GM19043 (cell line): ENCODE measurements at regions not wholly inside any gene's neighbourhood (a gene's known extent, or its start where the extent isn't known, plus 50 kb on each side); places are given as distances from the start of the nearest gene placed in this dataset.

Experiments used
- ATAC-seq: cut with Tn5 transposase; IDR thresholded peaks from one replicate; pipeline ENCODE4 v1.9.1; 2021; ENCODE audit warnings: low read depth; ENCODE audit not compliant: unreplicated experiment

DNA sequence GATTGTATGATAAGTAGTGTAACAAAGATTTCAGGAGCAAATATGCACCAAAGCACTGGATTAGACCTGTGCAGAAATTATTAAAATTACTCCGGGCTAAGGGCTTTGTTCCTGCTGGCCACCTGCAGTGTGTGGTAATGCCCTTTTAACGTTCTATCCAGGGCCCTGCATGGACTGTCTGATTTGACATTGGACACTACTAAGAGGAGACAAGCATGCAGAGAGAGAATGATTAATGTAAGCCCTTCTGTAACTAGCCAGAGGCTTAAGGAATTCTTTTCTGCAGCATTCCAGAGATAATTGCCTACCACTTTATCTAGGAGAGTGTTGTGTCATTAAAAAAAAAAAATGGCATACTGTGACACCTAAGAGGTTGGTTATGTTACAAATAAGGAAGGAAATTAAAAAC lies 117.0 kb downstream of the PCDH7 start:
- ATAC-seq: no peak

DNA sequence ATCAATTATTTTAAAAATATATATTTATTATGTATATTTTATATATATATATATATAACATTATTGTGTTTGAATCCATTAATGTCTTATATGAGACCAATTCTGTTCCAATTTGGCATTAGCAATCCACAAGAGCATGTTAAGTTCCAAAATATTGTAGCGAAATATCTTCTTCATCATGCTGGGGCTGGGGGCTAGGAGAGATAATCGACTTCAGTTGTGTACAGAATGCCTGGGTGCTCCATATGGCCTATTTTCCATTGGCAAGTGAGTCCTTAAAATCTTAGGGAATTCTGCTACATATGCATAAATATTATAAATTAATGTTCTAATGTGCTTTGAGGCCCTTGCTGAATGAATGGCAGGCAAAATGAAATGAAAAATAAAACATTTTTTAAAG lies 117.7 kb downstream of the PCDH7 start:
- no peak for ATAC-seq

DNA sequence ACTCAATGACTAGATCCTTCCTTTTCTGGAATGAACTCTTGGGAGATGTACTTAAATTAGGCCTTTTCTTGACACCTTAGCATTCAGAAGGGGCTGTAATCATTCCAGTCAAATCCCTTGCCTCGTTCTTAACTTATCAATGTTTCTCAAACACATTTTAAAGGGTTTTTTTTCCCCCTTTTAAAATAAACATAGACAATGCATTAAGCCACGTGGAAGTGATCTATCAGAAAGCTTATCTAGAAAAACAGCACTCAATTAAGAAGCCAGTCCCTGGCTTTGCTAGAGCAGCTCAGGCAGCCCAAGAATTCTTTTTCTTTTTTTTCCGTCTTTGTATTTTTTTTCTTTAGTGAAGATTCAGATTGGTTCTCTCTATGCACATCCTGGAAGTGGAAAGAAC lies 118.2 kb downstream of the PCDH7 start:
- ATAC-seq: no peak

DNA sequence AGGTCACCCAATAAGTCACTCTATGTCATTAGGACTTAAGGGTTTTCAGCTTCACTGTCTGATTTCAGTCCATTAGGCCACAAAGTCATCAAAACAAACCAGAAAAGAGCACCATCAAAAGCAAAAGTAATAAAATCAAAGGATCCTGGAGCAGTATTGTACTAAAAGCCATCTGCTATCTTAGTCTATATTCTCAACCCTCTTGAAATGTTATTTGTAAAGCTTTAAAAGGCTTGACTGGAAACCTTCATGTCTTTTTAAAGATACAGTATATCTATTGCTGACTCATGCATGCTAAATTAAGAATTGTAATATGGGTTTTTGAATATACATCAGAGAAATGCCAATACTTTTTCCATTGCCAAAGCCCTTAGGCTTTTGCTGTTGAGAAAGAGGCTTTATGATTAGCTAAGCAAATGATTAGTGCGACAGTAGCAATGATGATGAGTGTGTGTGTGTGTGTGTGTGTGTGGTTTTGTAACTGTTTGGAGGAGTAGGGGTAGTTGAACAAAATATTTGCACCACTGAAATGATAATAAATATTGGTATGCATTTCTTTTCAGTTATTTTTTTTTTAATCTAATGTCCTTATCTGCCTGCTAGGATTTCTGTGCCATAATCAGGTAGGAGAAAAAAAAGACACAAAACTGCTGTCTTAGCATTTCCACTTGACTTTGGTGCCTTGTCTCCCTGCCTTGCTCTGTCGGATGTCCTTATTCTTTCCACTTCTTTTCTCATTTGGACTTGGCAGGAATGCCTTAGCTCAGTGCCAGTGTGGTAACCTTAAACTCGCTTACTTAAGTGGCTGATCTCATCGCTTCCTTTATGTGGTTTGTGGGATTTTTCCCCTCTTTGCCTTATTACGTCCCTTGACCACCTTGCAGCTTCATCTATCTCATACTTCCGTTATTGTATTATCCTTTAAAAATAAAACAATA lies 119.7 kb downstream of the PCDH7 start:
- ATAC-seq: no peak

DNA sequence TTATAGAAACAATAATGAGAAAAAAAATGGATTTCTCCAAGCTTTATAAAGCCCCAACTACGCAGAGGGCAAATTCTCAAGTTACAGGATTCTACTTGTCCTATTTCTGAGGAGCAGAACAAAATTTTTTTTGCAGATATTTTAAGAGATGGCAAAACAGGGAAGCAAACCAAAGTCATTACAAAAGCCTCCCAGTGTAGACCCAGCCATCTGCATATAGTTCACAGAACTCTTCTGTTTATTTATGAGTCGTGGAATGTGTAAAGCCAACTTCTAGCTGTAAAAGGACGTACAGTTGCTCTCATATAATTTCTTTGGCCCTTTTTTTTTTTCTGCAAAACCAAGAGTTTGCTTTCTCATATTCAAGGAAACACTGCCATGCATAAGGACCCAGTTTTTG lies 120.4 kb downstream of the PCDH7 start:
- ATAC-seq: no peak

DNA sequence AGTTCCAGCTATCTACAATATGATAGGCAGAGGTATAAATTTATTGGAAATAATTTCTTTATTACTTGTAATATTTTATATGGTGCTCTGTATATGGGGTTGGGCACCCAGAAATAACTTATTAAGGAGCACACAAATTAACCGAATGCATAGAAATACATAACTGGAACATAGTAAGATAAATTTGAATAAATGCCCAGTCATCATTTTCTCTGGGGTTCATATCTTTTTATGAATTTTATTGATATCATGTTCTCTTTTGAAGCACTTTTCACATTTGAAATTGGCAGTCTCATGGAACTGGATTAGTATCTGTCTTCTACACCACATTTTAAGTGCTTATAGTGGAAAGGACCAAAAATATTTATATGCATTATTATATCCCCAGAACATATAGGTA lies 122.0 kb downstream of the PCDH7 start:
- no peak for ATAC-seq

DNA sequence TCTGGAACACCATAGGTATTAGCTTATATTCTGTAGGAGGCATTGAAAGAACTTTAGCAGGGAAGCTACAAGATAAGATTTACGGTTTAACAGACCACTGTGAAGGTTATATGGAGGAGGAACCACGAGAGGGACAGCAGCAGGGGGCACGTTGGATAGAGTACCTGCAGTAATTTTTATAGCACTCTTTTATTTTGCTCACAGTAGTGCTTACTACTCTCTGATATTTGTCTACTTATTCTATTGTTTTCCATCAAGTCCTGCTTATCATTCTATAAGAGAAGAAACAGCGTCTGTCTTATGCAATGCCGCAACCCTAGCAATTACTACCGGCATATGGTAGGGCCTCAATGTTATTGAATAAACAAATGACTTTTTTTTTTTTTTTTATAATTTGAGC lies 122.5 kb downstream of the PCDH7 start:
- no peak for ATAC-seq

DNA sequence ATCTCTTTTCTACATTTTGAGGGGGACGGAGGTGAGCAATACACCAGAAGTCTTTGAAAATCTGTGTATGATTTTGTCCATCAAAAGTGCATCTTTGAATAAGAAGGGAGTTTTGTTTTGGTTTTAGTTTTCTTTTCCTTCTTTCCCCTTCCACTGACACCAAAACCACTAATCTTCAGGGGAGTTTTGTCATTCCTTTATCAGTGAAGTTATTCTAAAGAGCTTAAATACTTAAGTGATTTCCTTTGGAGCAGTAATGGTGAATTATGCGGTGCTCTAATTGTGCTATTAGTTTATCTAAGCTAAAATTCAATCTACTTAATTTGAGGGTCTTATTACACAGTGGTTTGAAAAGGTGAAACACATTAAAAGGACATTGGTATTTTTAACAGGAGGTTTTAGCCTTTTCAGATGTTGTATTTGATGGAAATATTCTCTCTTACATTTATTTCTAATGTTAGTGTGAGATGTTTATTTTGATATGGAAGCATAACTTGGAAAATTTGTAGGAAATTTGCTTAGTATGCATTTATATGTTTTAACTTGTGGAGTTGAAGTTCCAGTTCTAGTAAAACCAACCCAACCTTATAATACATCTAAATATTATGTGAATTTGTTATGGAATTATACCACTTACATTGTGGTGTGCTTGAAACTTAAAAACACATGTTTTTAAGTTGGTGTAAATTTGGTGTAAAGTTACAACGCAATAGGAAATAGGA lies 124.9 kb downstream of the PCDH7 start:
- ATAC-seq: no peak

DNA sequence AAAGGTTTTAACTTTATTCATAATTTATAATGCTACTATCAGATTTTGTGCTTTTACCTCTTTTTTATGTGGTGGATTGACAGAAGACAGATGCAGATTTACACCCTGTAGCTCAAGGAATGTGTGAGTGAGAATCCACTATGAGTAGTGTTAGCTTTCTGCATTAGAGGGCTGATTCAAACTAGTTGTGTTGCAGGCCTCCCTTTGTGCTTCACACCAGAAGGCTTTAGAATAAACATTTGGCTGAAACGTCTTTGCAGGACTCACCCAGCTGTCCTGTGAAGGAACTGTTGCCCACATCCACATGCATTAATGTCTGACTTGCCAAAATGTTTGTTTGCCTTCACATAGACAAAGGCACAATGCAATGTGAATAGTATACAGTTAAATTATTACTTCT lies 127.0 kb downstream of the PCDH7 start:
- no peak for ATAC-seq

DNA sequence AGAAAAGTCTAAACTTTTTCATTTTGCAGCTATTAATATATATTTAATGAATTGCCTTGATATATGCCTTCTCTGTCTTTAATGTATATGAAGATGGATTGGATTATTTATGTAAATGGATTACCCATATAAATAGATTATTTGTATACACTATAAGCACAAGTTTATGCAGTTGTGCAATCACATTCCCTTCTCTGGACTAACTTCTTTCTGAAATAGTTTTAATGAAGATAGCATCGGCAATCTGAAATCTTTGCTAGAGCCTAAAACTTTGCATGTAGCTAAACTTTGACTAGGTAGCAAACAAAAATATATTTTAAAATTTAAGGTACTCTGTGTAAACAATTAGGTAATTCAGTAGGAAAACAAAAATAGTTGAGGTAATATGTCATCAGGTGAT lies 127.8 kb downstream of the PCDH7 start:
- ATAC-seq: no peak

DNA sequence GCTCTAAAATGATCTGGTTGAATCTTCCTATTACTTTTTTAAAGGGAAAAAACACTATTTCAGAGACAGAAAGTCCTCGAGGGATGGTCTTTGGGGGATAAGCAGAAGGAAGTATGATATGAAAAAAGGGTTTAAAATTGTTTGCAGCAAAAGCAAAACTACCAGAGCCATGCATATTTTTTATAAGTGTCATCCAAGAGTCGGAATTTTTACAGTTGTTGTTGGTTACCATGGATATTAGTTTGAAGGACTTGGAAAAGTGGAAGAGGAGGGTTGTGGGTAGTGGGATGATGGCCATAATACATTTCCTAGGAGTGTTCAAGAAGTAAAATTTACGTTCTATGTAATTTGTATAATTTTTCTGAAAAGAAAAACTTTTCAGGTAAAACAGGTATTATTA lies 134.4 kb downstream of the PCDH7 start:
- ATAC-seq: no peak

DNA sequence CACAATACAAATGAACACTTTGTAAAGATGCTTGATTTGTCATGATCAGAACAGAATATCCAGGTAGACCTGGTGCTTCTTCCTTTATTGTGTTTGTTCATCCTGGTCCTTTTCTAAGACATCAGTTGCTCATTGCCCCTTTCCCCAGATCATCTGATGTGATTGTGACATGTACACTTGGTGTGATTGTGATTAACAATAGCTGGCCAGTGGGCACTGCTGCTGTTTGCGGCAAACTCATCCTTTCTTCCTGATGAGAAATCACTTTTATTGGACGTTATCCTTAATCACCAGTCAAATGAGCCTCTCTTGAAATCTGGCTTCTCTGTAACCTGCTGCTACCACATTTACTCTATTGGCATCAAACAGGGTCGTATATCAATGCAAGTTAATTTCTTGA lies 135.1 kb downstream of the PCDH7 start:
- ATAC-seq: no peak

DNA sequence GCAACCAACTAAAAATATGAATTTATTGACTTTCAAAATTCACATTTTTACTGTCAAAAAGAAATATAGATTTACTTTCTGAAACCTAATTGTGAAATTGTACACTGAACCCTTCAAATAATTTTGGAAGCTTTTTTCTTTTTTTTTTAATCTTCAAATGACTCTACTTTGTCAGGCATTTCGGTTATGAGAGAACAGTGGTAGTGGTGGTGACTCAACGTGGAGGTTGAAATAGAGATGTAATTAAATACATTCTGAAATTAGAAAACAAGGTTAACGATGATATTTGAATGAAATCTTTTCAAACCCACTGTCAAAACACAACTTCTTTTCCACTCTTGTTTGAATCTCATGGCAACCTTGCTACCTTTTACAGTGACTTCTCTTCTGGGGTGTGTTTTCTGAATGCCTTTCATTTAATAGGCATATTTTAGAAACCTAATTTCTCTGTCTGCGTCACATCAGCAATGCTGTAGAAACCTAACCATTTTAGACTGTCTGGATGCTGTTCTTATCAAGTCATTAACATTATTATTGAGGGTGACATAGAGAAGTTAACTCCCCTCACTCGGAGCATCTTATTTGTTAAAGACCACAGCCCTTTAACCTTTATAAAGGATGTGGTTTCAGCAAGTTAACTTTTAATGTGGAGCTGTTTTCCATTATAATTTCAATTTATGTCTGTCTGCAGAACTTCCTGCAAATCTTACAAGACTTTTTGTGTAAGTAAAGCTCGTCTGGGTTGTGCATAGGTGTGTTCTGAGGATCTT lies 136.8 kb downstream of the PCDH7 start:
- no peak for ATAC-seq

DNA sequence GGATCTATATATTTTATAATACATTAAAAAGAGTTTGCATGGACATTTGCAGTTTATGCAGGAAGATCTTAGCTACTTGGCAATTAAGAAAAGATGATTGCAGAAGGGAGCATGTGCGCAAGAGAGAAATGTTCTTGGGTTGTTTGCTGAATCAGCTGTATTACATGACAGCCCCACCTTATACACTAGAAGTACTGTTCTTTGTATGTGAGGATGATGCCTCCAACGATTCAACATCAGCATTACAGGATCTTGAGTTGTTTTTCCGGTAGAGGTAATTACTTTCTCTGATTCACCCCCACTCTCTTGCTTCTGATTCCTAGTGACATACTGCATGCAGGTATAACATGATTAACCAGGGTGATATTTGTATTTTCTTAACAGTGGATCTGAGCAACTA lies 140.8 kb downstream of the PCDH7 start:
- no peak for ATAC-seq

DNA sequence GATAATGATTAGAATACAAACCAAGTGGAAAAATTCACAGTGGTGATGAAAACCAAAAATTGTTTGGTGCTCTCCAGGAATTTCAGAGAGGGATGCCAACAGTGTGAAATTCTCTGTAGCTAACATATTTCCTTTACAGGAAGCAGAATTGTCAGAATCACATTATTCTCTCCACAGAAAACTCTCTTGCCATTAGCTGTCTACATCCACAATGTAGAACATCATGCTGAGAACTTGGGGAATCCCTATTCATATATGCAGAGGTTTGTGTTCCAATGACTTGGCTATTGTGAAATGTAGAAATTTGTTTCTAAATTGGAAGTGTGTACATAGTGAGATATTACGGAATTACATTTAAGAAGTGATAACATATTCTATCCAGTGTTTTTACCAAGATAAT lies 142.0 kb downstream of the PCDH7 start:
- no peak for ATAC-seq

DNA sequence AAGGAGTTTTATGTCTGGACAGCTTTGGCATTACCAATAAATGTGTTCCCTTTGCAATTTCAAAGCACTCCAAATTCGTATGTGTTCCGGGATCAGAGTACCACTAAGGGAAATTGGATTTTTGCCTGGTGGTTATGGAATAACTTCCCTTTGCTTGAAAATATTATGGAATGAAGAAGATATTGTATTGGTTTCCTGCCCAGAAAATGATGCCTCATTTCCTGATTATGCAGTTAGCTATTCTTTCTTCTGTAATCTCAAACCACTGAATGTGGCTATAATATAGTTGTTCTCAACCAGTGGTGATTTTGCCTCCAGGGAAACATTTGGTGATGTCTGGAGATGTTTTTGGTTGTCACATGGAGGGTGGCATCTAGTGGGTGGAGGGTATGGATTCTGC lies 142.9 kb downstream of the PCDH7 start:
- no peak for ATAC-seq

DNA sequence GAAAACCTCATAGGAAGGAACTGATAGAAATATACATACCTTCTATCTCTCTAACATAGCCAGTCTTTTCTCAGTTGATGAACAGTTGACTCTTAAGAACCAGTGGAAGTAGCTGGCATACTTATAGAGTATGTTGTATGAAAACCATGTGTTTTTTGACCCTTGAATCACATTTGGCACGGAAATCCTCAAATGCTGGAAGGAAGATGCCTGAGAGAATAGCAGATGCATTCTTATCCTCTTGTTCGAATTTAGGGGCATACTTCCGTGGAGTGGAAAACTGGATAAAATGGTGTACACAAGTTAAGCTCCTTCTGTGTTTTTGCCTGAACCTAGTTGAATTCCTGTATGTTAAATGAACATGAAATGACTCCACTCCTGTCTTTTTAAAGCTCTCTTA lies 145.5 kb downstream of the PCDH7 start:
- no peak for ATAC-seq

DNA sequence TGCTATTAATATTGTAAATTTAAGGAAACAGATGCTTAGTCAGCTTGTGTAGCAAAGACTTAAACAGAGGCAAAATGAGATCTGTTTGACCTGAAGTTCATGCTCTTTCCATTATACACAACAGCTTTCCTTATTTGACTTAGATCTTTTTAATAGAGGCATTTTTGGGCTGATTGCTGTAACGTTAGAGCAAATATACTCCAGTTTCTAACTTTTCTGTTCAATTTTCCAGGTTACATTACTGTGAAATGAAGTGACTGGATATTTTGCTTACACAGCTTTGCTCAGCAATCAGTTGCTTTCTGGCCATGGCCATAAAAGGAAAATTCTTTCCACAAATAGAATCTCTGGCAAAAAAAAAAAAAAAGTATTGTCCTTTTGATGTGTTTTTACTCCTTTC lies 146.2 kb downstream of the PCDH7 start:
- ATAC-seq: no peak

DNA sequence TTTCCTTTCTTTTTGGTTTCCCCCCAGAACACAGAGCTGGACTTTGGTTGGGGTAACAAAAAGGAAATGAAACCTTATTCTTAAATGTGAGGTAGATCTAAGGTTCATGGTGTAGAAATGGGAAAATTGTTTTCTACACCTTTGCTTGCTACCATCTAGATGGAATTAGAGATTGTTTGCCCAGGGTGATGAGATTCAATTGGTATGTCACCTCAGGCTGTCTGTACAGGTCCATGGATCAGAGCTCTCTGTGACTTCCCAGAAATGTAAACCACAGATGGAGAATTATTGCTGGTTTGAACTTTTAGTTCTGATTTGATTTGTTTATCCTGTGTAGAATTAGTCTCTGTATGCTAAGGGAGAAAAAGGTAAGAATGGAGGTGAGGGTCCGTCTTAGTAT lies 146.7 kb downstream of the PCDH7 start:
- ATAC-seq: no peak

DNA sequence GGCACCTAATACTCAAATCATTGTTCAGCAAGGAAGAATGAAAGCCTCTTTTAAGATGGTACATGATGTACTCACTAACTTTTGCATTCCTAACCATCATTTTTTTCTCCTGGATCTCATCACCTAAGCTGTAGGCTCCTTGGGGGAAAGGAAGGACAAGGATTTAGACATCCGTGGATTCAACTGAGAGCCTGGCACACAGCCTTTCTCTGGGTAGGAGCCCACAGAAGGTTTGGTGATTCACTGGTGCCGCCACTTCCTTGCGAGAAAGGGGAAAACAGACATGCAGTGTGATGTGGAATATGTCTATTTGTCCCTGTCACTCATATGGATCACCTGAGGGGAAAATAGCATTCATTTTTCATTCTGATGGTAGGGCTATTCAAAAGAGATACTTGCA lies 147.3 kb downstream of the PCDH7 start:
- no peak for ATAC-seq
